ENCODE measurements at regions not wholly inside any gene's neighbourhood (a gene's known extent, or its start where the extent isn't known, plus 50 kb on each side); places are given as distances from the start of the nearest gene placed in this dataset.

DNA sequence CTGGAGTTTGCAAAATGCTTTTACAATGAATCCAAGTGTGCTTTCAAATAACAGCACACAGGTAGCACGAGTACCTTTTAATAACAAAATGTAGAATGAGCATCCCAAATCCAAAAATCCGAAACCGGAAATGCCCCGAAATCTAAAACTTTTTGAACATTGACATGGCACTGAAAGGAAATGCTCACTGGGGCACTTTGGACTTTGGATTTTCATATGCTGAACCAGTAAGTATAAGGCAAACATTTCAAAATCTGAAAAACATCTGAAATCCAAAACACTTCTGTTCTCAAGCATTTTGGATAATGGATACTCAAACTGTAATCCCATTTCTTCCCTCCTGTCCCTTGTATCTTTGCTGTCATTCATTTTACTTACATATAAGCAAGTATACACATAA is 50.1 kb downstream of the GCNT4 start:
- no peak for TF ChIP-seq ZNF565 (CRISPR knock-in tag; conservative IDR thresholded peaks at IDR 0.05; ENCODE audit: low read depth)
- TF ChIP-seq, protein P1, sequence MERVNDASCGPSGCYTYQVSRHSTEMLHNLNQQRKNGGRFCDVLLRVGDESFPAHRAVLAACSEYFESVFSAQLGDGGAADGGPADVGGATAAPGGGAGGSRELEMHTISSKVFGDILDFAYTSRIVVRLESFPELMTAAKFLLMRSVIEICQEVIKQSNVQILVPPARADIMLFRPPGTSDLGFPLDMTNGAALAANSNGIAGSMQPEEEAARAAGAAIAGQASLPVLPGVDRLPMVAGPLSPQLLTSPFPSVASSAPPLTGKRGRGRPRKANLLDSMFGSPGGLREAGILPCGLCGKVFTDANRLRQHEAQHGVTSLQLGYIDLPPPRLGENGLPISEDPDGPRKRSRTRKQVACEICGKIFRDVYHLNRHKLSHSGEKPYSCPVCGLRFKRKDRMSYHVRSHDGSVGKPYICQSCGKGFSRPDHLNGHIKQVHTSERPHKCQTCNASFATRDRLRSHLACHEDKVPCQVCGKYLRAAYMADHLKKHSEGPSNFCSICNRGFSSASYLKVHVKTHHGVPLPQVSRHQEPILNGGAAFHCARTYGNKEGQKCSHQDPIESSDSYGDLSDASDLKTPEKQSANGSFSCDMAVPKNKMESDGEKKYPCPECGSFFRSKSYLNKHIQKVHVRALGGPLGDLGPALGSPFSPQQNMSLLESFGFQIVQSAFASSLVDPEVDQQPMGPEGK (CRISPR knock-in tag; IDR thresholded peaks at IDR 0.05; ENCODE audit: borderline replicate concordance) = no peak
- TF ChIP-seq ZC3H10 (CRISPR knock-in tag; IDR thresholded peaks at IDR 0.05) = no peak
- no peak for TF ChIP-seq ZNF70 (CRISPR knock-in tag; IDR thresholded peaks at IDR 0.05)
- ATAC-seq = no peak

DNA sequence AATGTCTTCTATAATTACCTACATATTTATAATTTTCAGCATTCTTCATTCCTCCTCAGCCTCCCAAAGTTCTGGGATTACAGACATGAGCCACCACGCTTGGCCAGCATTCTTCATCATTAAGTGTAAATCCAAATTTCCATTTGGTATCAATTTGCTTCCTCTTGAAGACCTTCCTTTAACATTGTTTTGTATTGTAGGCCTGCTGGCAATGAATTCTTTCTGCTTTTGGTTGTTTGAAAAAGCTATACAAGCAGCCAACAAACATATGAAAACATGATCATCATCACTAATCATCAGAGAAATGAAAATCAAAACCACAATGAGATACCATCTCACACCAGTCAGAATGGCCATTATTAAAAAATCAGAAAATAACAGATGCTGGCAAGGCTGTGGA is 56.4 kb downstream of the GCNT4 start:
- ATAC-seq = no peak
- TF ChIP-seq, protein P2, sequence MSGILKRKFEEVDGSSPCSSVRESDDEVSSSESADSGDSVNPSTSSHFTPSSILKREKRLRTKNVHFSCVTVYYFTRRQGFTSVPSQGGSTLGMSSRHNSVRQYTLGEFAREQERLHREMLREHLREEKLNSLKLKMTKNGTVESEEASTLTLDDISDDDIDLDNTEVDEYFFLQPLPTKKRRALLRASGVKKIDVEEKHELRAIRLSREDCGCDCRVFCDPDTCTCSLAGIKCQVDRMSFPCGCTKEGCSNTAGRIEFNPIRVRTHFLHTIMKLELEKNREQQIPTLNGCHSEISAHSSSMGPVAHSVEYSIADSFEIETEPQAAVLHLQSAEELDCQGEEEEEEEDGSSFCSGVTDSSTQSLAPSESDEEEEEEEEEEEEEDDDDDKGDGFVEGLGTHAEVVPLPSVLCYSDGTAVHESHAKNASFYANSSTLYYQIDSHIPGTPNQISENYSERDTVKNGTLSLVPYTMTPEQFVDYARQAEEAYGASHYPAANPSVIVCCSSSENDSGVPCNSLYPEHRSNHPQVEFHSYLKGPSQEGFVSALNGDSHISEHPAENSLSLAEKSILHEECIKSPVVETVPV (CRISPR knock-in tag; IDR thresholded peaks at IDR 0.05) = no peak
- TF ChIP-seq TCF4 (CRISPR knock-in tag; IDR thresholded peaks at IDR 0.05; ENCODE audit: borderline replicate concordance) = no peak

DNA sequence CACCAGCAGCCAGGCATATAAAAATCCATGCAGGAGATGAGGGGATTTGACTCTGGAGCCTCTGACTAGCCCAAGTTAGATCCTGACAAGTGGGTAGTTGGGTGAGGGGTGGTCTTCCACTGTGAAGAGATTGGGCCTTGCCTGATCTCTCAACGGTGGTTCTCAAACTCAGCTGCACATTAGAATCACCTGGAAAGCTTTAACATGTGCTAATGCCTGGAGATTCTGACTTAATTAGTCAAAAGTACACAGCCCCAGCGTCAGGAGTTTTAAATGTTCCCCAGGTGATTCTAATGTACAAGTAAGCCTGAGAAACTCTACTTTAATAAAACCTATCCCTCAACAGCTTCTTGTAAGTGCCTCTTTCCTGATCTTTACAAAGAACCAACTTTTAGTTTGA is 57.5 kb downstream of the GCNT4 start:
- no peak for ATAC-seq
- no peak for TF ChIP-seq TCF4 (CRISPR knock-in tag; IDR thresholded peaks at IDR 0.05; ENCODE audit: borderline replicate concordance)
- no peak for TF ChIP-seq PPARA (CRISPR knock-in tag; IDR thresholded peaks at IDR 0.05; ENCODE audit: borderline replicate concordance)
- no peak for TF ChIP-seq ZC3H10 (CRISPR knock-in tag; IDR thresholded peaks at IDR 0.05)
- no peak for TF ChIP-seq BACH2 (CRISPR knock-in tag; IDR thresholded peaks at IDR 0.05; ENCODE audit: borderline replicate concordance)
- TF ChIP-seq, protein P3, sequence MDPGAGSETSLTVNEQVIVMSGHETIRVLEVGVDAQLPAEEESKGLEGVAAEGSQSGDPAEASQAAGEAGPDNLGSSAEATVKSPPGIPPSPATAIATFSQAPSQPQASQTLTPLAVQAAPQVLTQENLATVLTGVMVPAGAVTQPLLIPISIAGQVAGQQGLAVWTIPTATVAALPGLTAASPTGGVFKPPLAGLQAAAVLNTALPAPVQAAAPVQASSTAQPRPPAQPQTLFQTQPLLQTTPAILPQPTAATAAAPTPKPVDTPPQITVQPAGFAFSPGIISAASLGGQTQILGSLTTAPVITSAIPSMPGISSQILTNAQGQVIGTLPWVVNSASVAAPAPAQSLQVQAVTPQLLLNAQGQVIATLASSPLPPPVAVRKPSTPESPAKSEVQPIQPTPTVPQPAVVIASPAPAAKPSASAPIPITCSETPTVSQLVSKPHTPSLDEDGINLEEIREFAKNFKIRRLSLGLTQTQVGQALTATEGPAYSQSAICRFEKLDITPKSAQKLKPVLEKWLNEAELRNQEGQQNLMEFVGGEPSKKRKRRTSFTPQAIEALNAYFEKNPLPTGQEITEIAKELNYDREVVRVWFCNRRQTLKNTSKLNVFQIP (CRISPR knock-in tag; IDR thresholded peaks at IDR 0.05; ENCODE audit: borderline replicate concordance, low read depth) = no peak
- no peak for TF ChIP-seq RARB (CRISPR knock-in tag; IDR thresholded peaks at IDR 0.05)
- TF ChIP-seq ZNF565 (CRISPR knock-in tag; conservative IDR thresholded peaks at IDR 0.05; ENCODE audit: low read depth) = no peak
- TF ChIP-seq TOX (CRISPR knock-in tag; IDR thresholded peaks at IDR 0.05; ENCODE audit: borderline replicate concordance) = no peak
- TF ChIP-seq ISL1 (CRISPR knock-in tag; IDR thresholded peaks at IDR 0.05) = no peak
- no peak for TF ChIP-seq ZNF70 (CRISPR knock-in tag; IDR thresholded peaks at IDR 0.05)
- no peak for TF ChIP-seq ARNTL (CRISPR knock-in tag; IDR thresholded peaks at IDR 0.05; ENCODE audit: borderline replicate concordance, low read depth)
- TF ChIP-seq, protein P4, sequence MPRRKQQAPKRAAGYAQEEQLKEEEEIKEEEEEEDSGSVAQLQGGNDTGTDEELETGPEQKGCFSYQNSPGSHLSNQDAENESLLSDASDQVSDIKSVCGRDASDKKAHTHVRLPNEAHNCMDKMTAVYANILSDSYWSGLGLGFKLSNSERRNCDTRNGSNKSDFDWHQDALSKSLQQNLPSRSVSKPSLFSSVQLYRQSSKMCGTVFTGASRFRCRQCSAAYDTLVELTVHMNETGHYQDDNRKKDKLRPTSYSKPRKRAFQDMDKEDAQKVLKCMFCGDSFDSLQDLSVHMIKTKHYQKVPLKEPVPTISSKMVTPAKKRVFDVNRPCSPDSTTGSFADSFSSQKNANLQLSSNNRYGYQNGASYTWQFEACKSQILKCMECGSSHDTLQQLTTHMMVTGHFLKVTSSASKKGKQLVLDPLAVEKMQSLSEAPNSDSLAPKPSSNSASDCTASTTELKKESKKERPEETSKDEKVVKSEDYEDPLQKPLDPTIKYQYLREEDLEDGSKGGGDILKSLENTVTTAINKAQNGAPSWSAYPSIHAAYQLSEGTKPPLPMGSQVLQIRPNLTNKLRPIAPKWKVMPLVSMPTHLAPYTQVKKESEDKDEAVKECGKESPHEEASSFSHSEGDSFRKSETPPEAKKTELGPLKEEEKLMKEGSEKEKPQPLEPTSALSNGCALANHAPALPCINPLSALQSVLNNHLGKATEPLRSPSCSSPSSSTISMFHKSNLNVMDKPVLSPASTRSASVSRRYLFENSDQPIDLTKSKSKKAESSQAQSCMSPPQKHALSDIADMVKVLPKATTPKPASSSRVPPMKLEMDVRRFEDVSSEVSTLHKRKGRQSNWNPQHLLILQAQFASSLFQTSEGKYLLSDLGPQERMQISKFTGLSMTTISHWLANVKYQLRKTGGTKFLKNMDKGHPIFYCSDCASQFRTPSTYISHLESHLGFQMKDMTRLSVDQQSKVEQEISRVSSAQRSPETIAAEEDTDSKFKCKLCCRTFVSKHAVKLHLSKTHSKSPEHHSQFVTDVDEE (CRISPR knock-in tag; IDR thresholded peaks at IDR 0.05) = no peak

DNA sequence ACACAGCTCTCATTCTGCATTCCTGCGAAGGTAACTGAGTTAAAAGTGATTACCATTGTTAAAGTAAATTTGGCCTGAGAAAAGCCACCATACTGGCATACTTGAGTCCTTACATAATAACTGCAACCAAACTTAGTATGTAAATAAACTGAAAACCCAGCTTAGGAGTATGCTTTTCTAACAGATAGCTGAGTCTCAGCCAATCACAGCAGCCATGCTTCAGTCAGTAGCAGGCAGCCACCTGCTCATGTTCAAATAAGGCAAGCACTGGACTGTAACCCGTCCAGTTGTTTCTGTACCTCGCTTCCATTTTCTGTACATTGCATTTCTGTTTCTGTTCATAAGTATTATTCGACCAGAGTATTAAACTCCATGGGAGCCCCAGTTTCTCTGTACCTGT is 58.6 kb downstream of the GCNT4 start:
- no peak for ATAC-seq
- TF ChIP-seq ESRRG (CRISPR knock-in tag; IDR thresholded peaks at IDR 0.05) (no peak), ZC3H10 (CRISPR knock-in tag; IDR thresholded peaks at IDR 0.05) (no peak), ZNF70 (CRISPR knock-in tag; IDR thresholded peaks at IDR 0.05) (no peak), ZNF8 (CRISPR knock-in tag; IDR thresholded peaks at IDR 0.05) (no peak), ARNTL (CRISPR knock-in tag; IDR thresholded peaks at IDR 0.05; ENCODE audit: borderline replicate concordance, low read depth) (no peak), ISL1 (CRISPR knock-in tag; IDR thresholded peaks at IDR 0.05) (no peak), TCF4 (CRISPR knock-in tag; IDR thresholded peaks at IDR 0.05; ENCODE audit: borderline replicate concordance) (no peak), PPARA (CRISPR knock-in tag; IDR thresholded peaks at IDR 0.05; ENCODE audit: borderline replicate concordance) (no peak), CSDC2 (CRISPR knock-in tag; IDR thresholded peaks at IDR 0.05) (no peak), ZNF565 (CRISPR knock-in tag; conservative IDR thresholded peaks at IDR 0.05; ENCODE audit: low read depth) (no peak), RARB (CRISPR knock-in tag; IDR thresholded peaks at IDR 0.05) (no peak), SNAI2 (CRISPR knock-in tag; IDR thresholded peaks at IDR 0.05) (no peak), ZFP3 (CRISPR knock-in tag; IDR thresholded peaks at IDR 0.05) (no peak), BACH2 (CRISPR knock-in tag; IDR thresholded peaks at IDR 0.05; ENCODE audit: borderline replicate concordance) (no peak), ZFP30 (CRISPR knock-in tag; IDR thresholded peaks at IDR 0.05) (no peak), TOX (CRISPR knock-in tag; IDR thresholded peaks at IDR 0.05; ENCODE audit: borderline replicate concordance) (no peak)
- TF ChIP-seq, protein P5, sequence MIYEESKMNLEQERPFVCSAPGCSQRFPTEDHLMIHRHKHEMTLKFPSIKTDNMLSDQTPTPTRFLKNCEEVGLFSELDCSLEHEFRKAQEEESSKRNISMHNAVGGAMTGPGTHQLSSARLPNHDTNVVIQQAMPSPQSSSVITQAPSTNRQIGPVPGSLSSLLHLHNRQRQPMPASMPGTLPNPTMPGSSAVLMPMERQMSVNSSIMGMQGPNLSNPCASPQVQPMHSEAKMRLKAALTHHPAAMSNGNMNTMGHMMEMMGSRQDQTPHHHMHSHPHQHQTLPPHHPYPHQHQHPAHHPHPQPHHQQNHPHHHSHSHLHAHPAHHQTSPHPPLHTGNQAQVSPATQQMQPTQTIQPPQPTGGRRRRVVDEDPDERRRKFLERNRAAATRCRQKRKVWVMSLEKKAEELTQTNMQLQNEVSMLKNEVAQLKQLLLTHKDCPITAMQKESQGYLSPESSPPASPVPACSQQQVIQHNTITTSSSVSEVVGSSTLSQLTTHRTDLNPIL (CRISPR knock-in tag; IDR thresholded peaks at IDR 0.05; ENCODE audit: low read depth) = no peak
- TF ChIP-seq, protein P1 (CRISPR knock-in tag; IDR thresholded peaks at IDR 0.05; ENCODE audit: borderline replicate concordance) = no peak

All from SK-N-SH treated with all-trans-retinoic acid at 6 μM for 48 hours (cell line).